CD14-positive monocyte (primary cell): ENCODE measurements at regions not wholly inside any gene's neighbourhood (a gene's known extent, or its start where the extent isn't known, plus 50 kb on each side); places are given as distances from the start of the nearest gene placed in this dataset.

ENCODE experiments used
- DNase-seq, 3 donors: peaks; one replicate each; pipeline ENCODE4 v3.0.0-alpha.2; 2011 to 2022
- H2AFZ ChIP-seq: 2 replicates; pipeline ENCODE4 v1.6.0; 2012; ENCODE audit warnings: mild to moderate bottlenecking, low read depth, low read length, inconsistent platforms; ENCODE audit not compliant: insufficient read depth, poor library complexity, severe bottlenecking
- H3K27ac ChIP-seq, 2 donors: 1 replicate in 1 of 2; 2 replicates in 1 of 2; pipeline ENCODE4 v1.5.1; 2012 to 2013; ENCODE audit warnings: low read length in 2 of 2, control low read depth in 1 of 2, inconsistent platforms in 1 of 2, low read depth in 1 of 2, mild to moderate bottlenecking in 1 of 2
- H3K27me3 ChIP-seq, 2 donors: one replicate each; pipeline versions ENCODE4 v1.6.0 to v1.6.1; 2011 to 2013; ENCODE audit warnings: low read length in 2 of 2; ENCODE audit not compliant: control insufficient read depth in 2 of 2, insufficient read depth in 2 of 2
- H3K36me3 ChIP-seq, 2 donors: replicated peaks in 1 of 2; 1 replicate in 1 of 2; 2 replicates in 1 of 2; pipeline versions ENCODE4 v1.5.1 to v1.6.1; 2012 to 2013; ENCODE audit warnings: low read length in 2 of 2, control low read depth in 1 of 2, inconsistent platforms in 1 of 2, mild to moderate bottlenecking in 1 of 2; ENCODE audit not compliant: insufficient read depth in 2 of 2, control insufficient read depth in 1 of 2
- H3K4me1 ChIP-seq, 2 donors: 1 replicate in 1 of 2; 2 replicates in 1 of 2; pipeline versions ENCODE4 v1.5.1 to v1.6.1; 2012 to 2013; ENCODE audit warnings: low read length in 2 of 2, control low read depth in 1 of 2, inconsistent platforms in 1 of 2, mild to moderate bottlenecking in 1 of 2, moderate library complexity in 1 of 2; ENCODE audit not compliant: insufficient read depth in 2 of 2, control insufficient read depth in 1 of 2
- H3K4me2 ChIP-seq: replicated peaks from 2 replicates; pipeline ENCODE3; 2012; ENCODE audit warnings: low read length, moderate library complexity, mild to moderate bottlenecking; ENCODE audit not compliant: poor library complexity, severe bottlenecking; ENCODE audit errors: extremely low read depth
- H3K4me3 ChIP-seq, 3 experiments: fragments of 200-600 bp in 1 of 3; sonication (generic) in 1 of 3; replicated peaks in 1 of 3; 1 replicate in 2 of 3; 2 replicates in 1 of 3; pipeline ENCODE4 v1.5.1; 2011 to 2013; ENCODE audit warnings: low read length in 3 of 3, mild to moderate bottlenecking in 3 of 3, control low read depth in 2 of 3, low read depth in 2 of 3, inconsistent platforms in 1 of 3, moderate library complexity in 1 of 3
- H3K79me2 ChIP-seq: 2 replicates; pipeline ENCODE4 v1.6.0; 2012; ENCODE audit warnings: mild to moderate bottlenecking, control low read depth, inconsistent platforms, low read length, moderate library complexity; ENCODE audit not compliant: insufficient read depth
- H3K9ac ChIP-seq: 2 replicates; pipeline ENCODE4 v1.6.0; 2017; ENCODE audit warnings: low read length, mild to moderate bottlenecking; ENCODE audit not compliant: insufficient read depth, poor library complexity, severe bottlenecking
- H3K9me3 ChIP-seq, 2 donors: replicated peaks in 1 of 2; 1 replicate in 1 of 2; 2 replicates in 1 of 2; pipeline versions ENCODE4 v1.5.1 to v1.6.1; 2012 to 2013; ENCODE audit warnings: low read length in 2 of 2, control low read depth in 1 of 2; ENCODE audit not compliant: control insufficient read depth in 1 of 2, insufficient read depth in 1 of 2
- H4K20me1 ChIP-seq: 2 replicates; pipeline ENCODE4 v1.6.0; 2012; ENCODE audit warnings: mild to moderate bottlenecking, low read length, control low read depth, moderate library complexity; ENCODE audit not compliant: insufficient read depth
- H3K27ac Mint-ChIP-seq, 7 donors: one replicate each; pipeline ENCODE4 v1.8.0; 2020; ENCODE audit warnings: mild to moderate bottlenecking in 7 of 7, mixed read lengths in 7 of 7, moderate library complexity in 6 of 7, inconsistent platforms in 2 of 7
- H3K27me3 Mint-ChIP-seq, 3 donors: one replicate each; pipeline ENCODE4 v1.8.0; 2021 to 2022; ENCODE audit warnings: low read depth in 3 of 3, mild to moderate bottlenecking in 3 of 3, mixed read lengths in 3 of 3, moderate library complexity in 3 of 3, inconsistent platforms in 1 of 3
- H3K36me3 Mint-ChIP-seq, 2 donors: one replicate each; pipeline ENCODE4 v1.8.0; 2020; ENCODE audit warnings: mixed read lengths in 2 of 2, inconsistent platforms in 1 of 2, mild to moderate bottlenecking in 1 of 2
- H3K4me1 Mint-ChIP-seq: one replicate; pipeline ENCODE4 v1.8.0; 2020; ENCODE audit warnings: mild to moderate bottlenecking, mixed read lengths
- H3K4me3 Mint-ChIP-seq, 2 donors: one replicate each; pipeline ENCODE4 v1.8.0; 2020; ENCODE audit warnings: mild to moderate bottlenecking in 2 of 2, mixed read lengths in 2 of 2, moderate library complexity in 1 of 2
- H3K9me3 Mint-ChIP-seq, 7 donors: one replicate each; pipeline ENCODE4 v1.8.0; 2020 to 2022; ENCODE audit warnings: mixed read lengths in 7 of 7, mild to moderate bottlenecking in 6 of 7, moderate library complexity in 6 of 7, inconsistent platforms in 2 of 7
- CTCF ChIP-seq: fragments of 200-600 bp; IDR thresholded peaks from one replicate; pipeline ENCODE4 v1.8.0; 2022; ENCODE audit warnings: antibody characterized with exemption, mild to moderate bottlenecking
- WGBS: methylation state at CpG from one replicate; pipeline ENCODE4 v1.1.5; 2013; ENCODE audit warnings: missing lambda C conversion rate; ENCODE audit not compliant: insufficient coverage; 5-methylcytosine and 5-hydroxymethylcytosine counted together
- intact Hi-C, 2 donors: fragments of 100-400 bp; cut with micrococcal nuclease; formaldehyde crosslinking; loops; one replicate each; pipeline versions ENCODE4 v1.15.0 to v1.15.1; 2023

- peaks cover 0 to 4% (median 0%) of the 10 kb centered on the region in 3 donors for H3K27me3 Mint-ChIP-seq
- H3K27ac Mint-ChIP-seq, result no peak overlapping the region
- H3K9me3 ChIP-seq, result peaks cover 0 to 22% of the 10 kb centered on the region in 2 donors
- H2AFZ ChIP-seq, result no peak overlapping the region
- H3K4me1 Mint-ChIP-seq, result no peaks in the 10 kb centered on the region
- H3K9ac ChIP-seq, result no peak overlapping the region
- peaks cover 6 to 17% (median 11%) of the 10 kb centered on the region in 7 donors for H3K9me3 Mint-ChIP-seq
- H3K4me3 Mint-ChIP-seq, result no peak overlapping the region
- no peak overlapping the region for H3K4me3 ChIP-seq
- no peaks in the 10 kb centered on the region for H3K4me1 ChIP-seq
- WGBS, result 88% methylated on average over 7 of the region's 8 CpGs
- H3K27ac ChIP-seq, result no peak overlapping the region
- no peaks in the 10 kb centered on the region for H3K36me3 ChIP-seq
- H3K27me3 ChIP-seq, result no peaks in the 10 kb centered on the region
- H3K4me2 ChIP-seq, result no peak overlapping the region
- no peak for TF ChIP-seq CTCF
- no peak for DNase-seq
- no peaks in the 10 kb centered on the region for H3K36me3 Mint-ChIP-seq
- no peaks in the 10 kb centered on the region for H4K20me1 ChIP-seq
- H3K79me2 ChIP-seq, result no peaks in the 10 kb centered on the region
- intact Hi-C loops, result no loop called here
Observed at GRCh38 chr22:49328630-49329405, 498.9 kb downstream of the BRD1 start.

- peaks cover 0 to 22% of the 10 kb centered on the region in 2 donors for H3K9me3 ChIP-seq
- 92% methylated on average over 5 of the region's 6 CpGs for WGBS
- no peak overlapping the region for H3K4me2 ChIP-seq
- no peaks in the 10 kb centered on the region for H3K4me1 Mint-ChIP-seq
- H3K36me3 ChIP-seq, result no peaks in the 10 kb centered on the region
- H4K20me1 ChIP-seq, result no peaks in the 10 kb centered on the region
- H3K27me3 Mint-ChIP-seq, result peaks cover 0 to 4% (median 0%) of the 10 kb centered on the region in 3 donors
- no peak overlapping the region for H3K4me3 Mint-ChIP-seq
- H3K79me2 ChIP-seq, result no peaks in the 10 kb centered on the region
- H3K36me3 Mint-ChIP-seq, result no peaks in the 10 kb centered on the region
- no peak overlapping the region for H3K9ac ChIP-seq
- peaks cover 6 to 17% (median 11%) of the 10 kb centered on the region in 7 donors for H3K9me3 Mint-ChIP-seq
- H2AFZ ChIP-seq, result no peak overlapping the region
- no peaks in the 10 kb centered on the region for H3K27me3 ChIP-seq
- H3K4me1 ChIP-seq, result no peaks in the 10 kb centered on the region
- no peak for TF ChIP-seq CTCF
- H3K27ac ChIP-seq, result no peak overlapping the region
- H3K27ac Mint-ChIP-seq, result no peak overlapping the region
- DNase-seq, result no peak
- H3K4me3 ChIP-seq, result no peak overlapping the region
- intact Hi-C loops, result no loop called here
Observed at GRCh38 chr22:49328118-49328475, 499.6 kb downstream of the BRD1 start.
